OCI-LY1 (cell line): ENCODE measurements at regions not wholly inside any gene's neighbourhood (a gene's known extent, or its start where the extent isn't known, plus 50 kb on each side); places are given as distances from the start of the nearest gene placed in this dataset.

ENCODE experiments used
- H2AFZ ChIP-seq: fragments of 200-600 bp; sonication (generic), shearing (Covaris generic); 2 replicates; pipeline ENCODE4 v1.6.0; 2014; ENCODE audit warnings: antibody characterized with exemption, mild to moderate bottlenecking, low read length
- H3F3A ChIP-seq: fragments of 200-600 bp; sonication (generic), shearing (Covaris generic); 2 replicates; pipeline ENCODE4 v1.6.0; 2014; ENCODE audit warnings: mild to moderate bottlenecking, antibody characterized with exemption, low read length, moderate library complexity; ENCODE audit not compliant: insufficient read depth
- H3K27ac ChIP-seq: fragments of 200-600 bp; sonication (generic); 2 replicates; pipeline ENCODE4 v1.5.1; 2014; ENCODE audit warnings: low read length, mixed run types, mild to moderate bottlenecking, low read depth; ENCODE audit not compliant: poor library complexity, severe bottlenecking
- H3K27me3 ChIP-seq: fragments of 200-600 bp; sonication (generic); 2 replicates; pipeline ENCODE4 v1.6.0; 2014; ENCODE audit warnings: antibody characterized with exemption, mild to moderate bottlenecking, low read length, moderate library complexity; ENCODE audit not compliant: insufficient read depth
- H3K36me3 ChIP-seq: fragments of 200-600 bp; sonication (generic); 2 replicates; pipeline ENCODE4 v1.6.1; 2014; ENCODE audit warnings: mild to moderate bottlenecking, antibody characterized with exemption, low read length, moderate library complexity, mixed read lengths; ENCODE audit not compliant: insufficient read depth
- H3K4me1 ChIP-seq: fragments of 200-600 bp; sonication (generic); 2 replicates; pipeline ENCODE4 v1.5.1; 2014; ENCODE audit warnings: mild to moderate bottlenecking, low read length, moderate library complexity; ENCODE audit not compliant: insufficient read depth, severe bottlenecking
- H3K4me2 ChIP-seq: fragments of 200-600 bp; sonication (generic), shearing (Covaris generic); 2 replicates; pipeline ENCODE4 v1.6.1; 2014; ENCODE audit warnings: low read length
- H3K4me3 ChIP-seq: fragments of 200-600 bp; sonication (generic); 2 replicates; pipeline ENCODE4 v1.5.1; 2014; ENCODE audit warnings: low read length, low read depth, mild to moderate bottlenecking, mixed read lengths; ENCODE audit not compliant: poor library complexity, severe bottlenecking
- H3K79me2 ChIP-seq: fragments of 200-600 bp; shearing (Covaris generic); 2 replicates; pipeline ENCODE4 v1.6.1; 2016; ENCODE audit warnings: mixed run types, low read length, mixed read lengths; ENCODE audit not compliant: insufficient read depth
- H3K9ac ChIP-seq: fragments of 200-600 bp; sonication (generic), shearing (Covaris generic); 2 replicates; pipeline ENCODE4 v1.6.1; 2014; ENCODE audit warnings: mild to moderate bottlenecking, low read length, mixed read lengths
- H3K9me2 ChIP-seq: fragments of 200-600 bp; sonication (generic), shearing (Covaris generic); 2 replicates; pipeline ENCODE4 v1.6.1; 2014; ENCODE audit warnings: low read depth, mild to moderate bottlenecking, low read length, mixed read lengths
- H3K9me3 ChIP-seq: fragments of 200-600 bp; shearing (Covaris generic); 2 replicates; pipeline ENCODE4 v1.6.1; 2014; ENCODE audit warnings: low read length, mixed read lengths
- H4K20me1 ChIP-seq: fragments of 200-600 bp; sonication (generic), shearing (Covaris generic); 2 replicates; pipeline ENCODE4 v1.6.0; 2016; ENCODE audit warnings: mild to moderate bottlenecking, low read length; ENCODE audit not compliant: insufficient read depth
- CTCF ChIP-seq: fragments of 200-600 bp; sonication (generic), shearing (Covaris generic); IDR thresholded peaks from 2 replicates; pipeline ENCODE4 v1.5.1; 2017; ENCODE audit warnings: mild to moderate bottlenecking, antibody characterized with exemption, low read length, moderate library complexity, mixed read lengths
- EZH2 ChIP-seq: fragments of 200-600 bp; sonication (generic), shearing (Covaris generic); IDR thresholded peaks from 2 replicates; pipeline ENCODE4 v1.8.0; 2017; ENCODE audit warnings: borderline replicate concordance, mixed run types, mild to moderate bottlenecking, antibody characterized with exemption, low read length, moderate library complexity, mixed read lengths

GRCh38 chr3:41050144-41050543 is 149.2 kb upstream of the CTNNB1 start:
- Histone ChIP-seq H2AFZ (no peak overlapping the region), H3K36me3 (no peaks in the 10 kb centered on the region), H3K4me3 (no peak overlapping the region), H3K27ac (no peak overlapping the region), H3K4me2 (no peak overlapping the region), H3F3A (no peaks in the 10 kb centered on the region), H3K9me3 (no peaks in the 10 kb centered on the region), H3K9me2 (no peaks in the 10 kb centered on the region), H3K4me1 (no peaks in the 10 kb centered on the region), H3K27me3 (no peaks in the 10 kb centered on the region), H4K20me1 (no peaks in the 10 kb centered on the region), H3K79me2 (no peaks in the 10 kb centered on the region), H3K9ac (no peak overlapping the region)
- TF ChIP-seq EZH2 (no peak), CTCF (no peak)

GRCh38 chr3:41053220-41053619 is 146.1 kb upstream of the CTNNB1 start:
- Histone ChIP-seq H3K9me2 (no peaks in the 10 kb centered on the region), H3K9ac (no peak overlapping the region), H3K27ac (no peak overlapping the region), H3K4me2 (no peak overlapping the region), H2AFZ (no peak overlapping the region), H3K79me2 (no peaks in the 10 kb centered on the region), H3K27me3 (no peaks in the 10 kb centered on the region), H3F3A (no peaks in the 10 kb centered on the region), H3K36me3 (no peaks in the 10 kb centered on the region), H4K20me1 (no peaks in the 10 kb centered on the region), H3K9me3 (no peaks in the 10 kb centered on the region), H3K4me3 (no peak overlapping the region), H3K4me1 (no peaks in the 10 kb centered on the region)
- TF ChIP-seq EZH2, result no peak

- Histone ChIP-seq H3K4me3 (no peak overlapping the region), H3K36me3 (no peaks in the 10 kb centered on the region), H3K27me3 (no peaks in the 10 kb centered on the region), H3K4me1 (no peaks in the 10 kb centered on the region), H3K9me2 (no peaks in the 10 kb centered on the region), H3F3A (no peaks in the 10 kb centered on the region), H3K9me3 (no peaks in the 10 kb centered on the region), H3K9ac (no peak overlapping the region), H3K27ac (no peak overlapping the region), H4K20me1 (no peaks in the 10 kb centered on the region), H3K79me2 (no peaks in the 10 kb centered on the region), H3K4me2 (no peak overlapping the region), H2AFZ (no peak overlapping the region)
- no peak for TF ChIP-seq CTCF
- TF ChIP-seq EZH2, result no peak
Observed at GRCh38 chr3:41060106-41060505, 139.2 kb upstream of the CTNNB1 start.

- H3K4me2 ChIP-seq, result no peak overlapping the region
- no peak overlapping the region for H3K27ac ChIP-seq
- no peak overlapping the region for H3K4me3 ChIP-seq
- no peaks in the 10 kb centered on the region for H3K9me2 ChIP-seq
- no peaks in the 10 kb centered on the region for H3F3A ChIP-seq
- H3K36me3 ChIP-seq, result no peaks in the 10 kb centered on the region
- TF ChIP-seq EZH2 (no peak), CTCF (no peak)
- no peaks in the 10 kb centered on the region for H4K20me1 ChIP-seq
- no peak overlapping the region for H3K9ac ChIP-seq
- no peaks in the 10 kb centered on the region for H3K27me3 ChIP-seq
- H3K79me2 ChIP-seq, result no peaks in the 10 kb centered on the region
- no peak overlapping the region for H2AFZ ChIP-seq
- H3K4me1 ChIP-seq, result no peaks in the 10 kb centered on the region
- no peaks in the 10 kb centered on the region for H3K9me3 ChIP-seq
Observed at GRCh38 chr3:41064070-41064469, 135.2 kb upstream of the CTNNB1 start.
